Activated naive CD4-positive, alpha-beta T cell treated with anti-CD3 and anti-CD28 coated beads, Interleukin-2, amount 10 ng/mL, durations not matched to agents 7 days and 5 days (primary cell): ENCODE measurements at regions not wholly inside any gene's neighbourhood (a gene's known extent, or its start where the extent isn't known, plus 50 kb on each side); places are given as distances from the start of the nearest gene placed in this dataset.

ENCODE experiments used
- CTCF ChIA-PET: fragments of 350-600 bp; sonication (Branson Sonifier 250); formaldehyde crosslinking; loops from one replicate; lab custom pipeline; 2021; ENCODE audit warnings: antibody characterized with exemption; lab: Charles Lee
- DNase-seq: peaks from one replicate; pipeline ENCODE4 v3.0.0-alpha.2; 2020
- H3K27ac Mint-ChIP-seq: one replicate; pipeline ENCODE4 v1.8.0; 2021; ENCODE audit warnings: mild to moderate bottlenecking, moderate library complexity, mixed read lengths
- H3K27me3 Mint-ChIP-seq: one replicate; pipeline ENCODE4 v1.8.0; 2021; ENCODE audit warnings: mild to moderate bottlenecking, mixed read lengths
- H3K36me3 Mint-ChIP-seq: one replicate; pipeline ENCODE4 v1.8.0; 2021; ENCODE audit warnings: mixed read lengths
- H3K4me1 Mint-ChIP-seq: one replicate; pipeline ENCODE4 v1.8.0; 2021; ENCODE audit warnings: mixed read lengths
- H3K4me3 Mint-ChIP-seq: one replicate; pipeline ENCODE4 v1.8.0; 2021; ENCODE audit warnings: mild to moderate bottlenecking, moderate library complexity, mixed read lengths
- H3K9me3 Mint-ChIP-seq: one replicate; pipeline ENCODE4 v1.8.0; 2021; ENCODE audit warnings: mixed read lengths

DNA sequence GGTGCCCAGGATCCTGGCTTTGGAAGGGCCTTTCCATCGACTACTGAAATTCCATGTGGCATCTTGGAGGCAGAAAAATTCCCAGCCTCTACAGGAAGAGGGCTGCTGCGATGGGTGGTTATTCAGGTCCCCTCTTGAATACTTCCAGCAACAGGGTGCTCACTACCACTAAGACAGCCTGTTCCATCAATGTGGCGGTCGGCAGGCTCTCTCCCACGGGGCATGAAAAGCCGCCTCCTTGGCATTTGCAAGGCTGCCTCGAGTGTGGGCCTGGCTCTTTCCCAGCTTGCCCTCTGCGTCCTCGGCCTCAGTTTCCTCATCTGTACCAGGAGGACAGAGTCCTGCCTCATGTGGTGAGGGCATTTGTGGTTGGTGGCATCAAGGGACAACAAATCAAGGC is 62.4 kb downstream of the ADRA2C start:
- CTCF ChIA-PET: no interaction called here
- Mint-ChIP-seq H3K4me3 (no peak overlapping the region), H3K27me3 (no peaks in the 10 kb centered on the region), H3K9me3 (no peaks in the 10 kb centered on the region), H3K4me1 (no peaks in the 10 kb centered on the region), H3K27ac (no peak overlapping the region), H3K36me3 (no peaks in the 10 kb centered on the region)
- no peak for DNase-seq

DNA sequence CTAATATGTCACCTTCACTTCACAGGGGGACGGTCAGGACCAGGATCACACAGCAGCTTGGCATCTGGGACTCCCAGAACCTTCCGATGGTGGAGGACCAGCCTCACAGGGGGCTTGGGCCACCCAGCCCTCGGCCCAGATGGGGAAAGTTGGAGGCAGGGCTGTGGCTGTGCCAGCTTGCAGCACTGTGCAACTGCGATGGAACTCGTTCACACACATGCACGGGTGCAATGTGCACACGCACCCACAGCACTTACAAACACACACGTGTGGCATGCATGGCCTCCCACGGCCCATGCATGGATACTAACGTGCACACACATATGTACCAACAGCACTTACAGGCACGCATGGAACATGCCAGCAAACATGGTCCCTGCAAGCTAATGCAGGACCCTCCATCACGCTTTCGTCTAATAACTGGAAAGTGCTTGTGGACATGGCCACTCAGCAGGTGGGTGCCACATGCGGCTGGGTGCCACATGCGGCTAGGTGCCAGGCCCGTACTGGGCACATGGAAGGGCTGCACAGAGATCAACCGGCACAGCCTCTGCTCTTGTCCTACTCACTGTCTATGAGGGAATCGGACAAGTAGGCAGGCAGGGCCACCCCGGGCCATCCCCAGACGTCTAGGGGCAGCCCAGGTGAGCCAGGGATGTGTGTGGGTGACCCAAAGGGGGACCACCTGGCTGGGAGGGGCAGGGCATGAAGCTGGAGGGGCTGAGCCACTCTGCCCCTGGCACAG is 63.2 kb downstream of the ADRA2C start:
- H3K27ac Mint-ChIP-seq: no peak overlapping the region
- H3K27me3 Mint-ChIP-seq: peaks cover 3% of the 10 kb centered on the region
- no peak overlapping the region for H3K4me3 Mint-ChIP-seq
- no peaks in the 10 kb centered on the region for H3K4me1 Mint-ChIP-seq
- no peak for DNase-seq
- H3K36me3 Mint-ChIP-seq: no peaks in the 10 kb centered on the region
- CTCF ChIA-PET: no interaction called here
- no peaks in the 10 kb centered on the region for H3K9me3 Mint-ChIP-seq

GRCh38 chr4:3829956-3830773 is 64.0 kb downstream of the ADRA2C start:
- no peaks in the 10 kb centered on the region for H3K9me3 Mint-ChIP-seq
- no peaks in the 10 kb centered on the region for H3K36me3 Mint-ChIP-seq
- no peak overlapping the region for H3K4me3 Mint-ChIP-seq
- H3K4me1 Mint-ChIP-seq: no peaks in the 10 kb centered on the region
- CTCF ChIA-PET: no interaction called here
- DNase-seq: no peak
- peaks cover 11% of the 10 kb centered on the region for H3K27me3 Mint-ChIP-seq
- H3K27ac Mint-ChIP-seq: no peak overlapping the region

- H3K27ac Mint-ChIP-seq: no peak overlapping the region
- no peaks in the 10 kb centered on the region for H3K36me3 Mint-ChIP-seq
- H3K27me3 Mint-ChIP-seq: peaks cover 19% of the 10 kb centered on the region
- H3K9me3 Mint-ChIP-seq: no peaks in the 10 kb centered on the region
- H3K4me1 Mint-ChIP-seq: no peaks in the 10 kb centered on the region
- no peak overlapping the region for H3K4me3 Mint-ChIP-seq
- DNase-seq: no peak
- CTCF ChIA-PET: no interaction called here
These were observed 64.8 kb downstream of the ADRA2C start for GRCh38 chr4:3830774-3831528.

DNA sequence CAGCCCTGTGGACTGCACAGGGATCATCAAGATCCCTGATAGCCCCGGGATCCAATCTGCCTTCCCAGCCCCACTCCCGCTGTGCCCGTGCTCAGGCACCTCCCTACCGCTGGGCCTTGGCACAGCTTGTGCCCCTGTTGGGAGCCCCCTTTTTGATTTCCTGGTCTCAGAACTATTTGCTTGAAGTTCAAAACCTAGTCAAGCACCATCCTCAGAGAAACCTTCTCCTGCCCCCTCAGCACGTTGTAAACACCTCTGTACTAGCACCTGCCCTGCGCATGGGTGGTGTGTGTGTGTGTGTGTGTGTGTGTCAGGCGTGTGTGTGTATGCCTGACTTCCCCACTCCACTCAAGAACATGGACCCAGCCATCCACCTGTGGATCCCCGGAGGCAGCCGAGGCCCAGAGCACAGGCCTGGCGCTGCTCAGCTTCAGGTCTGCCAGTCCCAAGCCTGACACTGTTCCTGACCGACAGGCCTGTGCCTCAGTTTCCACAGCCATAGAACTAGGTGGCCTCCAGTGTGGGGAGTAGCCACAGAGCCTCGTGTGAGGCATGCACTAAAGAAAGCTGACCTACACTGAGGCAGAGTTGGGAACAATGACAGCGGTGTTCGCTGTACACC is 65.5 kb downstream of the ADRA2C start:
- H3K27ac Mint-ChIP-seq: no peak overlapping the region
- no peaks in the 10 kb centered on the region for H3K4me1 Mint-ChIP-seq
- DNase-seq: no peak
- H3K36me3 Mint-ChIP-seq: no peaks in the 10 kb centered on the region
- H3K9me3 Mint-ChIP-seq: no peaks in the 10 kb centered on the region
- H3K4me3 Mint-ChIP-seq: no peak overlapping the region
- H3K27me3 Mint-ChIP-seq: peaks cover 25% of the 10 kb centered on the region
- CTCF ChIA-PET: no interaction called here

DNA sequence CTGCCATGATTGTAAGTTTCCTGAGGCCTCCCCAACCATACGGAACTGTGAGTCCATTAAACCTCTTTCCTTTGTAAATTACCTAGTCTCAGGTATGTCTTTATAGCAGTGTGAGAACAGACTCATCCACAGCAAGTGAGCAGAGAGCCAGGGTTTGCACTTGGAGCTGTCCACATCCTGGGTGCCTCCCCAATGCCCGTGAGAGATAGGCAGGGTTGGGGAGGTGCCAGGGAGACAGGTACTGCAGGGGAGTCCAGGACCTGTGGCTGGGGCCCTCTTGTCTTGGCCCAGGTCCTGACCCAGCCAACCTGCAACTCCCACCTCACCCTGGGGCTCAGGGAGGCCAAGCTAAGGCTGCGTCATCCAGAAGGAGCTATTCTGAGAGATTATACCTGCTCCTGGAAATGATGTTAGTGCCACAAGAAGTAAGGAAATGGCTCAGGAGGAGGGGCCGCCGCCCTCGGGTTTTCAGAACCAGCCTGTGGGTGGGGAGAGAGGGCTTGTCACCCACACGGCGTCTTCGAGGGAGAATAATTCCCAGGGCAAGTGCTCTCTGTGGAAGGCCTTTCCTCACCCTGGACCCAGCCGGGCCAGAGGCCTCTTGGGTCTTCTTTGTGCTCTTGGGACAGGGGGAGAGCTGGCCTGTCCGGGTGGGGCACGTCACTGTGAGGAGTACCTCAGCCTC is 66.5 kb downstream of the ADRA2C start:
- no peaks in the 10 kb centered on the region for H3K4me1 Mint-ChIP-seq
- no peak for DNase-seq
- CTCF ChIA-PET: no interaction called here

DNA sequence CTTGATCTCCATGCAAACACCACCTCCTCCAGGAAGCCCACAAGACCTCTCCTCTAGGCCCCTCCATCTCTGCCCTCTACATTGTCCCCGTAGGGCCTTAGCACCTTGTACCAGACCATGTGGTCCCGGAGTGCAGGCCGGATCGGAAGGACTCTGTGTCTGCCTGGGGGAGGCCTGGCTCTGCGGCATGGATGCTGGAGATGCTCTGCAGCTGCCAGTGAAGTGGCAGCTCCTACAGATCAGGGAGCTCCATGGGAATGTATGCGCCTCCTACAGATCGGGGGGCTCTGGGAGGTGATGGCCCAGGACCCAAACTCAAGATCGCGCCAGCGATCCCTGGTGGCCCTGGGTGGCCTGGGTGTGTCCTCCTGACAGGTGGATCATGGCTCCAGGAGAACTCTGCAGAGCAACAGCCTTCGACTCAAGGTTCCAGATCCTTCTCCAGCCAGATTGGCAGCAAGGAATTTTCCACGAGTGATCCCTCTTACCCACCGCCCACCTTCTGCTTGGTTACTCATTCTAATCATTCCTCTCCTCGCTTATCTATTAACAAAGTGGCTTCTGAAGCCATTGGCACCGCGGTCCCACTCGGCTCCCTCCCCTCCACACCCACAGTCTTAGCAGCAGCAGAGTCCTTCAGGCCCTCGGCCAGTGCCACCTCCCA is 67.3 kb downstream of the ADRA2C start:
- H3K9me3 Mint-ChIP-seq: peaks cover 2% of the 10 kb centered on the region
- no peak overlapping the region for H3K4me3 Mint-ChIP-seq
- DNase-seq: no peak
- H3K36me3 Mint-ChIP-seq: no peaks in the 10 kb centered on the region
- no peak overlapping the region for H3K27ac Mint-ChIP-seq
- H3K4me1 Mint-ChIP-seq: no peaks in the 10 kb centered on the region
- CTCF ChIA-PET: no interaction called here
- peaks cover 36% of the 10 kb centered on the region for H3K27me3 Mint-ChIP-seq

More for the DNA sequence above, 66.5 kb downstream of the ADRA2C start:
- Mint-ChIP-seq H3K27me3 (peaks cover 32% of the 10 kb centered on the region), H3K9me3 (peaks cover 2% of the 10 kb centered on the region), H3K27ac (no peak overlapping the region), H3K36me3 (no peaks in the 10 kb centered on the region), H3K4me3 (no peak overlapping the region)

DNA sequence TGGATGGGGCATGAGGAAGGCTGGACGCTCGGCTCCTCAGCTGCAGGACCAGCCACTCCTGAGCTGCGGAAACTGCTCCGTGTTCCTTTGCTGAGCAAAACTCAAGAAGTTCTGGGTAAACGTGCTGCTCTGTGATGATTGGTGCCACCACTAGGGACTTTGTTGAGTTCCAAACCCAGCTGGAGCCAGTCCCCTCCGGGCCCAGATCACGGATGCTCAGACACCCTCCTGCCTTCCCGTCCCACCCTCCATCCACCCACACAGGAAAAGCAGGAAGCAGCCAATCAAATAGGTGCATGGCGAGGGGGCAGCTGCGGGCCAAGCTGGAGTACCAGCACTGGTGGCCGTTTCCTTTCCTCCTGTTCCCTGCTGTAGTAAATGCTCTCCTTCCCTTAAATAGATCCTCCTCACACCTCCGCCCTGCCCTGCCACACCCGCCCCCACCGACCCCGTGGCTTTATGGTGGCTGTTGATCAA is 68.0 kb downstream of the ADRA2C start:
- peaks cover 39% of the 10 kb centered on the region for H3K27me3 Mint-ChIP-seq
- no peaks in the 10 kb centered on the region for H3K4me1 Mint-ChIP-seq
- H3K27ac Mint-ChIP-seq: no peak overlapping the region
- no peaks in the 10 kb centered on the region for H3K36me3 Mint-ChIP-seq
- no peak overlapping the region for H3K4me3 Mint-ChIP-seq
- CTCF ChIA-PET: no interaction called here
- DNase-seq: no peak
- H3K9me3 Mint-ChIP-seq: peaks cover 2% of the 10 kb centered on the region

DNA sequence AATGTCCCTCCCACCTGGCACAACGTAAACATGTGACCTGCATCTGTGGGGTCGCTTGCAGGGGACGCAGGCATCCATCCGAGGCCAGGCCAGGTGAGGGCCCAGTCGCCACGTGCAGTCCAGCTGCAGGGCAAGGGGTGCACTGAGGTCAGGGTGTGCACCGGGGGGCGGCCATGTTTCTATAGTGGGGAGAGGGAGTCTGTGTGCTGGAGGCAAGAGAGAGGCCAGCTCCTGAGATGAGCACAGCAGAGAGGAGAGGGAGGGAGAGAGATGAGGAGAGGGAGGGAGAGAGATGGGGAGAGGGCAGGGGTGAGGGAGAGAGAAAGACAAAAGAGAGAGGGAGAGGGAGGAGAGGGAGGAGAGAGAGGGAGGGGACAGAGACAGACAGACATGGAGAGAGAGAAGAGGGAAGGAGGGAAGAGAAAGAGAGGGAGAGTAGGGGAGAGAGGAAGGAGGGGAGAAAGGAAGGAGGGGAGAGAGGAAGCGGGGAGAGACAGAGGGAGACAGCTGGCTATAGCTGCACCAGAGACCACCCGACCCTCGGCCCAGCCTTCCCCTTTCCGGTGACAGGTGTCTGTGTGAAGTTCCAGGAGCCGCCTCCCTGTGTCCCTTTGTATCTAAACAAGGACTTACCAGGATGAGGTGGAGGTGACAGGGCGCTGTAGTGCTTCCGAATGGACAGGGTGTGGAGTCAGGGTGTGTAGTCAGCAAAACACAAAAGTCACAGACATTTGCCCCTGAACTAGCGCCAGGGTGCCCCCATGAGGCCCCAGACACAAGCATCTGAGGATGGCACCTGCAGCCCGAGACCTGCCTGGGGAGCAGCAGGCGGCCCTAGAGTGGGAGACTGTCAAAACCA is 68.7 kb downstream of the ADRA2C start:
- no peak overlapping the region for H3K27ac Mint-ChIP-seq
- H3K4me3 Mint-ChIP-seq: no peak overlapping the region
- H3K27me3 Mint-ChIP-seq: peaks cover 40% of the 10 kb centered on the region
- CTCF ChIA-PET: no interaction called here
- H3K36me3 Mint-ChIP-seq: no peaks in the 10 kb centered on the region
- peaks cover 2% of the 10 kb centered on the region for H3K9me3 Mint-ChIP-seq
- H3K4me1 Mint-ChIP-seq: no peaks in the 10 kb centered on the region
- no peak for DNase-seq

- Mint-ChIP-seq H3K27me3 (peaks cover 40% of the 10 kb centered on the region), H3K9me3 (peaks cover 2% of the 10 kb centered on the region), H3K4me3 (no peak overlapping the region), H3K27ac (no peak overlapping the region), H3K4me1 (no peaks in the 10 kb centered on the region), H3K36me3 (no peaks in the 10 kb centered on the region)
- CTCF ChIA-PET: no interaction called here
- no peak for DNase-seq
These were observed 69.6 kb downstream of the ADRA2C start for GRCh38 chr4:3835527-3836405.

GRCh38 chr4:3836406-3836755 is 70.2 kb downstream of the ADRA2C start:
- no peak overlapping the region for H3K27ac Mint-ChIP-seq
- peaks cover 40% of the 10 kb centered on the region for H3K27me3 Mint-ChIP-seq
- CTCF ChIA-PET: no interaction called here
- H3K9me3 Mint-ChIP-seq: peaks cover 2% of the 10 kb centered on the region
- no peaks in the 10 kb centered on the region for H3K4me1 Mint-ChIP-seq
- no peak overlapping the region for H3K4me3 Mint-ChIP-seq
- no peak for DNase-seq
- H3K36me3 Mint-ChIP-seq: no peaks in the 10 kb centered on the region
